DOHH2 (cell line): ENCODE measurements at regions not wholly inside any gene's neighbourhood (a gene's known extent, or its start where the extent isn't known, plus 50 kb on each side); places are given as distances from the start of the nearest gene placed in this dataset.

Source experiments
- EZH2phosphoT487 ChIP-seq: fragments of 200-600 bp; sonication (generic); IDR thresholded peaks from 2 replicates; pipeline ENCODE4 v1.6.1; 2017; ENCODE audit warnings: borderline replicate concordance, mild to moderate bottlenecking, antibody characterized with exemption, low read length, moderate library complexity, mixed read lengths
- TF ChIP-seq, protein P1 (sequence below): fragments of 200-600 bp; sonication (generic); IDR thresholded peaks from one replicate; pipeline ENCODE4 v1.5.1; 2014; ENCODE audit warnings: antibody characterized with exemption, mild to moderate bottlenecking, low read depth, low read length; ENCODE audit not compliant: poor library complexity, severe bottlenecking

DNA sequence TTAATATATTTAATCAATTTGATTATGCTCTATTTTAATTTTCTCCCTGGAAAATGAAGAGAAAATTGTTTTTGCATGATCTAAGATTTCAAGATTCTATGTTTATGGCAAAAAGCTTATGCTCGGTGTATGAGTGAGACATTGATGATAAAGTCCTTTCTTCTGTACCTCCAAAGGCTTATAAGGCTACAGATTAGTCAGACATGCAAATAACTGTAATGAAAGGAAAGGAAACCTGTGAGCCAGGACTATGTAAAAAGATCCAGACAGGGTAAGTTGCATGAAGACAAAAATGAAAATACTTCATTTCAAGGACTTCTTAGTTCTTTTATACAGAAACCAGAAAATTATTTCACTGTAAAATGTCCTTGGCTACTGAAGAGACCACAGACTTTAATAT, 52.2 kb upstream of the EDIL3 start:
- TF ChIP-seq, protein P1, sequence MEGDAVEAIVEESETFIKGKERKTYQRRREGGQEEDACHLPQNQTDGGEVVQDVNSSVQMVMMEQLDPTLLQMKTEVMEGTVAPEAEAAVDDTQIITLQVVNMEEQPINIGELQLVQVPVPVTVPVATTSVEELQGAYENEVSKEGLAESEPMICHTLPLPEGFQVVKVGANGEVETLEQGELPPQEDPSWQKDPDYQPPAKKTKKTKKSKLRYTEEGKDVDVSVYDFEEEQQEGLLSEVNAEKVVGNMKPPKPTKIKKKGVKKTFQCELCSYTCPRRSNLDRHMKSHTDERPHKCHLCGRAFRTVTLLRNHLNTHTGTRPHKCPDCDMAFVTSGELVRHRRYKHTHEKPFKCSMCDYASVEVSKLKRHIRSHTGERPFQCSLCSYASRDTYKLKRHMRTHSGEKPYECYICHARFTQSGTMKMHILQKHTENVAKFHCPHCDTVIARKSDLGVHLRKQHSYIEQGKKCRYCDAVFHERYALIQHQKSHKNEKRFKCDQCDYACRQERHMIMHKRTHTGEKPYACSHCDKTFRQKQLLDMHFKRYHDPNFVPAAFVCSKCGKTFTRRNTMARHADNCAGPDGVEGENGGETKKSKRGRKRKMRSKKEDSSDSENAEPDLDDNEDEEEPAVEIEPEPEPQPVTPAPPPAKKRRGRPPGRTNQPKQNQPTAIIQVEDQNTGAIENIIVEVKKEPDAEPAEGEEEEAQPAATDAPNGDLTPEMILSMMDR: no peak
- no peak for TF ChIP-seq EZH2phosphoT487
